Tibial artery (tissue), 4 donors: ENCODE measurements at regions not wholly inside any gene's neighbourhood (a gene's known extent, or its start where the extent isn't known, plus 50 kb on each side); places are given as distances from the start of the nearest gene placed in this dataset.

Source experiments
- DNase-seq, 2 donors: peaks; one replicate each; pipeline ENCODE4 v3.0.0-alpha.2; 2019
- H3K27ac ChIP-seq, 2 donors: fragments of 200-600 bp; sonication (generic) in 1 of 2; 1 replicate in 1 of 2; 2 replicates in 1 of 2; pipeline ENCODE4 v1.5.1; 2018 to 2019; ENCODE audit warnings: mild to moderate bottlenecking in 1 of 2
- H3K27me3 ChIP-seq, 2 donors: fragments of 200-600 bp; sonication (generic) in 1 of 2; one replicate each; pipeline versions ENCODE4 v1.5.1 to v1.6.0; 2016 to 2019
- H3K36me3 ChIP-seq, 3 donors: fragments of 200-600 bp; sonication (generic) in 2 of 3; one replicate each; pipeline ENCODE4 v1.5.1; 2016 to 2019; ENCODE audit warnings: mild to moderate bottlenecking in 2 of 3
- H3K4me1 ChIP-seq, 4 donors: fragments of 200-600 bp; sonication (generic) in 2 of 4; 1 replicate in 3 of 4; 2 replicates in 1 of 4; pipeline ENCODE4 v1.5.1; 2016 to 2019
- H3K4me3 ChIP-seq, 2 donors: fragments of 200-600 bp; sonication (generic) in 1 of 2; 1 replicate in 1 of 2; 2 replicates in 1 of 2; pipeline ENCODE4 v1.5.1; 2018 to 2019; ENCODE audit warnings: mild to moderate bottlenecking in 2 of 2
- H3K9me3 ChIP-seq, 3 donors: fragments of 200-600 bp; sonication (generic) in 1 of 3; one replicate each; pipeline ENCODE4 v1.5.1; 2016 to 2019
- CTCF ChIP-seq, 2 experiments: fragments of 200-600 bp in 1 of 2; fragments of 450-650 bp in 1 of 2; IDR thresholded peaks; one replicate each; pipeline ENCODE4 v1.5.1; 2017 to 2019; ENCODE audit warnings: antibody characterized with exemption in 2 of 2, mild to moderate bottlenecking in 1 of 2, moderate library complexity in 1 of 2
- intact Hi-C: fragments of 100-400 bp; cut with DNase I; formaldehyde crosslinking; loops from one replicate; pipeline ENCODE4 v1.15.0; 2023; ENCODE audit warnings: low total_unique reads

GRCh38 chr12:69064734-69065443, 131.9 kb upstream of the CPM start:
- no peaks in the 10 kb centered on the region for H3K4me1 ChIP-seq
- intact Hi-C loops: loop anchor here (5.0 kb wide), 1 partner anchor 198 kb away; no protein-coding TSS in a partner anchor
- TF ChIP-seq CTCF (IDR thresholded peaks at IDR 0.05): no peak
- DNase-seq: no peak
- no peak overlapping the region for H3K4me3 ChIP-seq
- no peak overlapping the region for H3K27ac ChIP-seq
- no peaks in the 10 kb centered on the region for H3K36me3 ChIP-seq
- H3K27me3 ChIP-seq: no peaks in the 10 kb centered on the region
- H3K9me3 ChIP-seq: no peaks in the 10 kb centered on the region

- TF ChIP-seq CTCF (IDR thresholded peaks at IDR 0.05): no peak
- intact Hi-C loops: loop anchor here (5.0 kb wide), 1 partner anchor 198 kb away; no protein-coding TSS in a partner anchor
Measured at GRCh38 chr12:69065775-69066174, 132.8 kb upstream of the CPM start.

GRCh38 chr12:69066492-69067373, 133.8 kb upstream of the CPM start:
- H3K36me3 ChIP-seq: no peaks in the 10 kb centered on the region
- DNase-seq: no peak
- no peaks in the 10 kb centered on the region for H3K9me3 ChIP-seq
- no peak for TF ChIP-seq CTCF (IDR thresholded peaks at IDR 0.05)
- H3K4me1 ChIP-seq: no peaks in the 10 kb centered on the region
- intact Hi-C loops: loop anchor here (5.0 kb wide), 1 partner anchor 199 kb away; no protein-coding TSS in a partner anchor
- H3K4me3 ChIP-seq: no peak overlapping the region
- no peak overlapping the region for H3K27ac ChIP-seq
- H3K27me3 ChIP-seq: no peaks in the 10 kb centered on the region

More at GRCh38 chr12:69065775-69066174, 132.8 kb upstream of the CPM start:
- no peak overlapping the region for H3K4me3 ChIP-seq
- no peaks in the 10 kb centered on the region for H3K9me3 ChIP-seq
- H3K4me1 ChIP-seq: no peaks in the 10 kb centered on the region
- H3K27me3 ChIP-seq: no peaks in the 10 kb centered on the region
- no peak for DNase-seq
- no peak overlapping the region for H3K27ac ChIP-seq
- no peaks in the 10 kb centered on the region for H3K36me3 ChIP-seq

- Histone ChIP-seq H3K4me1 (no peaks in the 10 kb centered on the region), H3K27me3 (no peaks in the 10 kb centered on the region), H3K9me3 (no peaks in the 10 kb centered on the region), H3K27ac (no peak overlapping the region), H3K36me3 (no peaks in the 10 kb centered on the region), H3K4me3 (no peak overlapping the region)
- no peak for DNase-seq
- intact Hi-C loops: loop anchor here (5.0 kb wide), 1 partner anchor 200 kb away; no protein-coding TSS in a partner anchor
- no peak for TF ChIP-seq CTCF (IDR thresholded peaks at IDR 0.05)
Measured at GRCh38 chr12:69067713-69068112, 134.7 kb upstream of the CPM start.

- Histone ChIP-seq H3K4me3 (no peak overlapping the region), H3K4me1 (no peaks in the 10 kb centered on the region), H3K9me3 (no peaks in the 10 kb centered on the region), H3K27me3 (no peaks in the 10 kb centered on the region), H3K27ac (no peak overlapping the region), H3K36me3 (no peaks in the 10 kb centered on the region)
- intact Hi-C loops: loop anchor here (5.0 kb wide), 1 partner anchor 201 kb away; no protein-coding TSS in a partner anchor
- no peak for TF ChIP-seq CTCF (IDR thresholded peaks at IDR 0.05)
- no peak for DNase-seq
Measured at GRCh38 chr12:69068448-69068847, 135.5 kb upstream of the CPM start.
